H1 (cell line): ENCODE measurements at regions not wholly inside any gene's neighbourhood (a gene's known extent, or its start where the extent isn't known, plus 50 kb on each side); places are given as distances from the start of the nearest gene placed in this dataset.

ENCODE experiments used
- CTCF ChIA-PET: fragments of 300-600 bp; sonication (Branson Sonifier 250); formaldehyde crosslinking; loops from one replicate; lab custom pipeline; 2021; ENCODE audit not compliant: partially characterized antibody; lab: Charles Lee
- POLR2A ChIA-PET: fragments of 300-600 bp; sonication (Branson Sonifier 250); formaldehyde crosslinking; loops from one replicate; lab custom pipeline; 2021; ENCODE audit warnings: inconsistent platforms; ENCODE audit not compliant: partially characterized antibody; lab: Charles Lee
- DNase-seq, 2 experiments: peaks; one replicate each; pipeline versions ENCODE4 v3.0.0 to v3.0.0-alpha.2; 2010 to 2022; ENCODE audit warnings: low spot score in 2 of 2, low read depth in 1 of 2, mixed read lengths in 1 of 2
- FAIRE-seq: peaks from 2 replicates; lab custom pipeline; 2011; peaks lifted over from hg19 to GRCh38; lab: Jason Lieb, UNC
- H2AFZ ChIP-seq: 2 replicates; pipeline ENCODE4 v1.8.1; 2012; ENCODE audit warnings: low read length, inconsistent platforms
- H2AK5ac ChIP-seq: 2 replicates; pipeline ENCODE4 v1.6.1; 2013; ENCODE audit warnings: low read depth, low read length
- H2BK120ac ChIP-seq: replicated peaks from 2 replicates; pipeline ENCODE3; 2013; ENCODE audit warnings: low read depth, low read length, inconsistent platforms
- H2BK12ac ChIP-seq: 2 replicates; pipeline ENCODE4 v1.6.1; 2013; ENCODE audit warnings: low read depth, low read length
- H2BK15ac ChIP-seq: 2 replicates; pipeline ENCODE4 v1.6.1; 2013; ENCODE audit warnings: low read length
- H2BK20ac ChIP-seq: 2 replicates; pipeline ENCODE4 v1.6.1; 2013; ENCODE audit warnings: low read length
- H2BK5ac ChIP-seq: 2 replicates; pipeline ENCODE4 v1.6.1; 2013; ENCODE audit warnings: low read depth, low read length
- H3K14ac ChIP-seq: 2 replicates; pipeline ENCODE4 v1.6.1; 2013; ENCODE audit warnings: inconsistent platforms; ENCODE audit not compliant: insufficient read length
- H3K18ac ChIP-seq: 2 replicates; pipeline ENCODE4 v1.6.1; 2013; ENCODE audit warnings: low read length; ENCODE audit errors: extremely low read depth
- H3K23ac ChIP-seq: 2 replicates; pipeline ENCODE4 v1.6.1; 2013; ENCODE audit warnings: inconsistent platforms; ENCODE audit not compliant: insufficient read length
- H3K23me2 ChIP-seq: 2 replicates; pipeline ENCODE4 v1.6.1; 2013; ENCODE audit warnings: low read depth, low read length
- H3K27ac ChIP-seq: 2 replicates; pipeline ENCODE4 v1.6.1; 2011; ENCODE audit warnings: low read depth, low read length, inconsistent platforms
- H3K27me3 ChIP-seq, 4 experiments: replicated peaks in 1 of 4; 1 replicate in 1 of 4; 2 replicates in 3 of 4; pipeline versions ENCODE4 v1.6.1 to v1.8.1; 2011 to 2013; ENCODE audit warnings: low read length in 3 of 4, mild to moderate bottlenecking in 3 of 4, inconsistent platforms in 2 of 4, mixed read lengths in 2 of 4, moderate library complexity in 1 of 4; ENCODE audit not compliant: control insufficient read depth in 3 of 4, insufficient read depth in 3 of 4; ENCODE audit errors: extremely low read depth in 1 of 4
- H3K36me3 ChIP-seq, 4 experiments: 2 replicates each; pipeline versions ENCODE4 v1.6.1 to v1.8.1; 2011 to 2013; ENCODE audit warnings: mild to moderate bottlenecking in 4 of 4, low read length in 3 of 4, moderate library complexity in 2 of 4, control low read depth in 1 of 4, inconsistent platforms in 1 of 4; ENCODE audit not compliant: insufficient read depth in 4 of 4, control insufficient read depth in 2 of 4
- H3K4ac ChIP-seq: replicated peaks from 2 replicates; pipeline ENCODE3; 2013; ENCODE audit warnings: low read length, low read depth, mixed read lengths, inconsistent platforms; ENCODE audit not compliant: insufficient read length
- H3K4me1 ChIP-seq, 4 experiments: replicated peaks in 1 of 4; 1 replicate in 1 of 4; 2 replicates in 3 of 4; pipeline versions ENCODE4 v1.6.1 to v1.8.1; 2011 to 2013; ENCODE audit warnings: low read length in 3 of 4, inconsistent platforms in 2 of 4, mixed read lengths in 1 of 4; ENCODE audit not compliant: insufficient read depth in 4 of 4, control insufficient read depth in 3 of 4
- H3K4me2 ChIP-seq, 2 experiments: 2 replicates each; pipeline versions ENCODE4 v1.6.1 to v1.8.1; 2011 to 2013; ENCODE audit warnings: low read depth in 2 of 2, low read length in 2 of 2, control low read depth in 1 of 2, inconsistent platforms in 1 of 2, mild to moderate bottlenecking in 1 of 2; ENCODE audit not compliant: insufficient read depth in 1 of 2
- H3K4me3 ChIP-seq, 4 experiments: fragments of 200-600, 300-600 bp in 1 of 4; sonication (generic), shearing (Covaris generic), sonication (Bioruptor Twin) in 1 of 4; 2 replicates each; pipeline versions ENCODE4 v1.5.1 to v1.8.1; 2011 to 2016; ENCODE audit warnings: low read length in 4 of 4, low read depth in 3 of 4, control low read depth in 2 of 4, inconsistent platforms in 2 of 4, mild to moderate bottlenecking in 2 of 4, mixed read lengths in 1 of 4, moderate library complexity in 1 of 4; ENCODE audit not compliant: insufficient read depth in 2 of 4; ENCODE audit errors: extremely low read depth in 1 of 4
- H3K56ac ChIP-seq: replicated peaks from 2 replicates; pipeline ENCODE3; 2013; ENCODE audit warnings: low read depth, mild to moderate bottlenecking, mixed read lengths, low read length, inconsistent platforms; ENCODE audit not compliant: insufficient read length
- H3K79me1 ChIP-seq: 2 replicates; pipeline ENCODE4 v1.6.1; 2013; ENCODE audit warnings: low read depth, low read length, control low read depth
- H3K79me2 ChIP-seq, 2 experiments: 2 replicates each; pipeline versions ENCODE4 v1.6.1 to v1.8.1; 2012 to 2013; ENCODE audit warnings: low read length in 2 of 2, mild to moderate bottlenecking in 2 of 2, inconsistent platforms in 1 of 2; ENCODE audit not compliant: insufficient read depth in 2 of 2, control insufficient read depth in 1 of 2
- H3K9ac ChIP-seq, 4 experiments: replicated peaks in 1 of 4; 1 replicate in 1 of 4; 2 replicates in 3 of 4; pipeline versions ENCODE4 v1.6.1 to v1.8.1; 2011 to 2013; ENCODE audit warnings: low read depth in 3 of 4, low read length in 3 of 4, control low read depth in 2 of 4, mild to moderate bottlenecking in 2 of 4, moderate library complexity in 2 of 4, inconsistent platforms in 1 of 4; ENCODE audit errors: extremely low read depth in 1 of 4
- H3K9me3 ChIP-seq, 2 experiments: 2 replicates each; pipeline versions ENCODE4 v1.6.1 to v1.8.1; 2012 to 2013; ENCODE audit warnings: mild to moderate bottlenecking in 2 of 2, moderate library complexity in 2 of 2, control low read depth in 1 of 2, inconsistent platforms in 1 of 2, low read depth in 1 of 2, low read length in 1 of 2, mixed read lengths in 1 of 2; ENCODE audit not compliant: insufficient read depth in 2 of 2
- H4K20me1 ChIP-seq, 2 experiments: replicated peaks in 1 of 2; 2 replicates each; pipeline versions ENCODE3 to v1.8.1; 2011 to 2013; ENCODE audit warnings: inconsistent platforms in 2 of 2, low read length in 2 of 2, mild to moderate bottlenecking in 1 of 2; ENCODE audit not compliant: insufficient read depth in 2 of 2, control insufficient read depth in 1 of 2
- H4K5ac ChIP-seq: 2 replicates; pipeline ENCODE4 v1.6.1; 2013; ENCODE audit warnings: low read length, low read depth, mixed read lengths, inconsistent platforms; ENCODE audit not compliant: insufficient read length
- H4K8ac ChIP-seq: 2 replicates; pipeline ENCODE4 v1.8.0; 2013; ENCODE audit warnings: mild to moderate bottlenecking, moderate library complexity, low read length, inconsistent platforms; ENCODE audit not compliant: insufficient read depth; ENCODE audit errors: extremely low read depth
- H4K91ac ChIP-seq: replicated peaks from 2 replicates; pipeline ENCODE3; 2013; ENCODE audit warnings: low read length, mixed read lengths, inconsistent platforms; ENCODE audit not compliant: insufficient read length
- MAFK ChIP-seq: IDR thresholded peaks from 2 replicates; pipeline ENCODE4 v1.6.1; 2012; ENCODE audit warnings: low read depth, mild to moderate bottlenecking, improper control_type of control experiment, low read length
- RAD21 ChIP-seq, 2 experiments: IDR thresholded peaks in 1 of 2; conservative IDR thresholded peaks in 1 of 2; 2 replicates each; pipeline ENCODE4 v1.6.1; 2011; ENCODE audit warnings: low read depth in 2 of 2, low read length in 2 of 2, improper control_type of control experiment in 1 of 2, inconsistent platforms in 1 of 2, mild to moderate bottlenecking in 1 of 2, moderate library complexity in 1 of 2
- WGBS, 2 experiments: shearing (Covaris generic) in 1 of 2; methylation state at CpG; one replicate each; pipeline versions ENCODE4 v1.1.6 to v1.1.7; 2013 to 2015; ENCODE audit warnings: low lambda C conversion rate in 2 of 2, mixed read lengths in 2 of 2, inconsistent platforms in 1 of 2, low coverage in 1 of 2, missing lambda C conversion rate in 1 of 2; ENCODE audit not compliant: insufficient replicate concordance in 2 of 2, insufficient coverage in 1 of 2, insufficient read length in 1 of 2; ENCODE audit errors: extremely low coverage in 1 of 2, missing lambda C conversion rate in 1 of 2; 5-methylcytosine and 5-hydroxymethylcytosine counted together

DNA sequence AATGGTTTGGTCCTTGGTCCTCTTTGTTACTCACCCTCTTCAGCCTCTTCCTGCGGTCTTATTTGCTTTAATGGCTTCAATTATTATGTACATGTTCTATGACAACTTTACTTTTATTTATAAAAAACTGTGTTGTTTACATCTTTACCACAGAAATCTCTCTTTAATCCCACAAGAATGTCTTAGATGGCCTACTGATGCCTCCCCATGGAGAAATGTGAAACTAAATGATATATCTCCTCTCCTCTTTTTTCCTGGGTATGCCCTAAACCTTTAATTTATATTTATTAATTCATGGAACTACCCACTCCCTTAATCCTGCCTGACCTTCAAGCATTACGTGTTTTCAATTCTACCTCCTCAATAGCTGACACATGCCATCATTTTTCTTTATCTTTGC is 573.2 kb downstream of the CENPC start:
- POLR2A ChIA-PET: no interaction called here
- WGBS, 2 experiments: 87% methylated on average over 2 of the region's 2 CpGs; no CpG with 5 or more reads in 1 of the 2 experiments
- no peak for DNase-seq

More for the DNA sequence above, 573.2 kb downstream of the CENPC start:
- no peak overlapping the region for H4K91ac ChIP-seq
- H3K14ac ChIP-seq: no peak overlapping the region
- no peak overlapping the region for H2BK20ac ChIP-seq
- no peaks in the 10 kb centered on the region for H3K36me3 ChIP-seq
- H4K5ac ChIP-seq: no peak overlapping the region
- H4K20me1 ChIP-seq: no peaks in the 10 kb centered on the region
- H2AFZ ChIP-seq: no peak overlapping the region
- no peak overlapping the region for H3K9ac ChIP-seq
- CTCF ChIA-PET: interaction anchor here (0.9 to 1.0 kb wide), 2 partner anchors 8 to 27 kb away, joined by 3 to 4 read pairs; no protein-coding TSS in a partner anchor
- H2BK120ac ChIP-seq: no peak overlapping the region
- H3K4ac ChIP-seq: no peak overlapping the region
- no peak overlapping the region for H2BK12ac ChIP-seq
- no peak overlapping the region for H3K27ac ChIP-seq
- FAIRE-seq: no peak
- no peak overlapping the region for H3K4me2 ChIP-seq
- H3K27me3 ChIP-seq: no peaks in the 10 kb centered on the region
- H3K9me3 ChIP-seq: no peaks in the 10 kb centered on the region
- H4K8ac ChIP-seq: no peak overlapping the region
- no peak overlapping the region for H2AK5ac ChIP-seq
- H3K79me1 ChIP-seq: no peaks in the 10 kb centered on the region
- no peak overlapping the region for H3K18ac ChIP-seq
- H3K4me3 ChIP-seq: no peak overlapping the region
- no peaks in the 10 kb centered on the region for H3K23me2 ChIP-seq
- no peaks in the 10 kb centered on the region for H3K4me1 ChIP-seq
- H3K79me2 ChIP-seq: no peaks in the 10 kb centered on the region
- H3K56ac ChIP-seq: no peak overlapping the region
- no peak overlapping the region for H3K23ac ChIP-seq
- H2BK15ac ChIP-seq: no peak overlapping the region
- H2BK5ac ChIP-seq: no peak overlapping the region
- TF ChIP-seq RAD21 (IDR thresholded peaks at IDR 0.05 in 1 of 2, conservative IDR thresholded peaks at IDR 0.05 in 1 of 2; ENCODE audit: low read depth in 2 of 2, low read length in 2 of 2) (peak; percentile 38 to 48), MAFK (no peak)
